Activated T-helper 1 cell treated with anti-CD3 and anti-CD28 coated beads, Interleukin-2, amount 50 U/mL, for 16 hours (primary cell): ENCODE measurements at regions not wholly inside any gene's neighbourhood (a gene's known extent, or its start where the extent isn't known, plus 50 kb on each side); places are given as distances from the start of the nearest gene placed in this dataset.
"Not testable (repeated sequence)": the region's sequence is repeated elsewhere in the genome, so short reads cannot be mapped to it uniquely, and the experiment has no call there.

Experiments
- DNase-seq, 2 donors: peaks; one replicate each; pipeline ENCODE4 v3.0.0-alpha.2; 2020; ENCODE audit warnings: low read depth in 1 of 2, low spot score in 1 of 2

- DNase-seq: not testable (repeated sequence)
These were observed 140.5 kb upstream of the ZNF322 start for GRCh38 chr6:26799903-26800633.

- not testable (repeated sequence) for DNase-seq
These were observed 144.2 kb upstream of the ZNF322 start for GRCh38 chr6:26803762-26804161.

- DNase-seq: not testable (repeated sequence)
These were observed 152.1 kb upstream of the ZNF322 start for GRCh38 chr6:26811486-26812116.

GRCh38 chr6:26818640-26819225 lies 159.2 kb upstream of the ZNF322 start:
- DNase-seq: not testable (repeated sequence)

GRCh38 chr6:26827965-26828364 lies 168.4 kb upstream of the ZNF322 start:
- not testable (repeated sequence) for DNase-seq

GRCh38 chr6:26829480-26829879 lies 169.9 kb upstream of the ZNF322 start:
- not testable (repeated sequence) for DNase-seq

GRCh38 chr6:26830992-26831391 lies 171.4 kb upstream of the ZNF322 start:
- not testable (repeated sequence) for DNase-seq

- DNase-seq: not testable (repeated sequence)
These were observed 176.2 kb upstream of the ZNF322 start for GRCh38 chr6:26835707-26836106.

- DNase-seq: not testable (repeated sequence)
These were observed 177.1 kb upstream of the ZNF322 start for GRCh38 chr6:26836657-26837056.

GRCh38 chr6:26844823-26845222 lies 185.3 kb upstream of the ZNF322 start:
- not testable (repeated sequence) for DNase-seq

- DNase-seq: not testable (repeated sequence)
These were observed 197.7 kb upstream of the ZNF322 start for GRCh38 chr6:26857289-26857688.

GRCh38 chr6:26859067-26859770 lies 199.7 kb upstream of the ZNF322 start:
- DNase-seq: not testable (repeated sequence)

GRCh38 chr6:26859771-26860163 lies 200.2 kb upstream of the ZNF322 start:
- not testable (repeated sequence) for DNase-seq

- not testable (repeated sequence) for DNase-seq
These were observed 202.4 kb upstream of the ZNF322 start for GRCh38 chr6:26861913-26862312.

- not testable (repeated sequence) for DNase-seq
These were observed 204.1 kb upstream of the ZNF322 start for GRCh38 chr6:26863641-26864040.

- DNase-seq: not testable (repeated sequence)
These were observed 239.2 kb upstream of the ZNF322 start for GRCh38 chr6:26898785-26899184.

- not testable (repeated sequence) for DNase-seq
These were observed 264.7 kb upstream of the ZNF322 start for GRCh38 chr6:26924206-26924605.

- DNase-seq: not testable (repeated sequence)
These were observed 268.6 kb upstream of the ZNF322 start for GRCh38 chr6:26928190-26928589.

- DNase-seq: not testable (repeated sequence)
These were observed 277.7 kb upstream of the ZNF322 start for GRCh38 chr6:26937258-26937657.

GRCh38 chr6:26951211-26951610 lies 291.7 kb upstream of the ZNF322 start:
- not testable (repeated sequence) for DNase-seq

GRCh38 chr6:26956078-26956600 lies 291.4 kb upstream of the PRSS16 start:
- DNase-seq: peak; percentile 5
